Fibroblast of villous mesenchyme (primary cell): ENCODE measurements at regions not wholly inside any gene's neighbourhood (a gene's known extent, or its start where the extent isn't known, plus 50 kb on each side); places are given as distances from the start of the nearest gene placed in this dataset.
"Not testable (repeated sequence)": the region's sequence is repeated elsewhere in the genome, so short reads cannot be mapped to it uniquely, and the experiment has no call there.

Source experiments
- DNase-seq: peaks from one replicate; pipeline ENCODE4 v3.0.0-alpha.2; 2010; ENCODE audit warnings: low read depth
- H3K4me3 ChIP-seq: 2 replicates; pipeline ENCODE4 v1.5.1; 2011; ENCODE audit warnings: low read depth, mild to moderate bottlenecking, low read length
- TF ChIP-seq, protein P1 (sequence below): IDR thresholded peaks from 2 replicates; pipeline ENCODE4 v1.5.1; 2012; ENCODE audit warnings: low read depth, mild to moderate bottlenecking, low read length; ENCODE audit not compliant: insufficient read depth

DNA sequence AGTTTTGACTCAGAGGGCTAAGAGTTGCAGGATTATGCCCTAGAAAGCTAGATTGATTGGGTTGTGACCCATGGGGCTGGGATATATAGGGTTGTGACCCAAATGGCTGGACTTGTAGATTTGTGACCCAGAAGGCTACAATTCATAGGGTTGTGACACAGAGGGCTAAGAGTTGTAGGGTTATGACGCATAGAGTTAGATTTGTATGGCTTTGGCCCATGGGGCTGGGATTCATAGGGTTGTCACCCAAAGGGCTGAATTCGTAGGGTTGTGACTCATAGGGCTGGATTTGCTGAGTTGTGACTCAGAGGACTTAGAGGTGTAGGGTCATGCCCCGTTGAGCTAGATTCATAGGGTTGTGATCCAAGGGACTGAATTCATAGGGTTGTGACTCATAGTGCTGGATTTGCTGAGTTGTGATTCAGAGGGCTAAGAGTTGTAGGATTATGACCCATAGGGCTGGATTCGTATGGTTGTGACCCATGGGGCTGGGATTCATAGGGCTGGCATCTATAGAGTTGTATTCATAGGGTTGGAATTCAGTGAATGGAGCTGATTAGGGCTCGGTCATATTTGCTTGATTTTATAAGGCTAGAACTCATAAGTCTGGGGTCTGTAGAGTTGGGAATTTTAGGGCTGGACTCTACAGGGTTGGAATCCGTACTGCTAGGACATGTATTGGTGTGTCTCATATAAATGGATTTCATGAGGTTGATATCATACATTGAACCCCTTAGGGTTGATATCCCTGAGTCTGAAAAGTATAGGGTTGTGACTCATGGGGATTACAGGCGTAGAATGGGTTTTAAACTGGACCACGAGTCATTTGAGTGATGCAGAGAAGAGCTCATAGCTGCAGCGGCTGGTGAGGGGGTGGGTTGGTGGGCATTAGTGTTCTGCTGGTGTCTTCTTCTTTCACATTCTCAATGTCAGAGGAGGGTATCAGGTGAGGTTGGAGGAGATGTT lies 125.7 kb downstream of the CRLF2 start:
- TF ChIP-seq, protein P1, sequence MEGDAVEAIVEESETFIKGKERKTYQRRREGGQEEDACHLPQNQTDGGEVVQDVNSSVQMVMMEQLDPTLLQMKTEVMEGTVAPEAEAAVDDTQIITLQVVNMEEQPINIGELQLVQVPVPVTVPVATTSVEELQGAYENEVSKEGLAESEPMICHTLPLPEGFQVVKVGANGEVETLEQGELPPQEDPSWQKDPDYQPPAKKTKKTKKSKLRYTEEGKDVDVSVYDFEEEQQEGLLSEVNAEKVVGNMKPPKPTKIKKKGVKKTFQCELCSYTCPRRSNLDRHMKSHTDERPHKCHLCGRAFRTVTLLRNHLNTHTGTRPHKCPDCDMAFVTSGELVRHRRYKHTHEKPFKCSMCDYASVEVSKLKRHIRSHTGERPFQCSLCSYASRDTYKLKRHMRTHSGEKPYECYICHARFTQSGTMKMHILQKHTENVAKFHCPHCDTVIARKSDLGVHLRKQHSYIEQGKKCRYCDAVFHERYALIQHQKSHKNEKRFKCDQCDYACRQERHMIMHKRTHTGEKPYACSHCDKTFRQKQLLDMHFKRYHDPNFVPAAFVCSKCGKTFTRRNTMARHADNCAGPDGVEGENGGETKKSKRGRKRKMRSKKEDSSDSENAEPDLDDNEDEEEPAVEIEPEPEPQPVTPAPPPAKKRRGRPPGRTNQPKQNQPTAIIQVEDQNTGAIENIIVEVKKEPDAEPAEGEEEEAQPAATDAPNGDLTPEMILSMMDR: no peak
- DNase-seq: no peak
- H3K4me3 ChIP-seq: no peak overlapping the region

DNA sequence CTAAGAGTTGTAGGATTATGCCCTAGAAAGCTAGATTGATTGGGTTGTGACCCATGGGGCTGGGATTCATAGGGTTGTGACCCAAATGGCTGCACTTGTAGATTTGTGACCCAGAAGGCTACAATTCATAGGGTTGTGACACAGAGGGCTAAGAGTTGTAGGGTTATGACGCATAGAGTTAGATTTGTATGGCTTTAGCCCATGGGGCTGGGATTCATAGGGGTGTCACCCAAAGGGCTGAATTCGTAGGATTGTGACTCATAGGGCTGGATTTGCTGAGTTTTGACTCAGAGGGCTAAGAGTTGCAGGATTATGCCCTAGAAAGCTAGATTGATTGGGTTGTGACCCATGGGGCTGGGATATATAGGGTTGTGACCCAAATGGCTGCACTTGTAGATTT lies 126.6 kb downstream of the CRLF2 start:
- not testable (repeated sequence) for DNase-seq, H3K4me3 ChIP-seq

DNA sequence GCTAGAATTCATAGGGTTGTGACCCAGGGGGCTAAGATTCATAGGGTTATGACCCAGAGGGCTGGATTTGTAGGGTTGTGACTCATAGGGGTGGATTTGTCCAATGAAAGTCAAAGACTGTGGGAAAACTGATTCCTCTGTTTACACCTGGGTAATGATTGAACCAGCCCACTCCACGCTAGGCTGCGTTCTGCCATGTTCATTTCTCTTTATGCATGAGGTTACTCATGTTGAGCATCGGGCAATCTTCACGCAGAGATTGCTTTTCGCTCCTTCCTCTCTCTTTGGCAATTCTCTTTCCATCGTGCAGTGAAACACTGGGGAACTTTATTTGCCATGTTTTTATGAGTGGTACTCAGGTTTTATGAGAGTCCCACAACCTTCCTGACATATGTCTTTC lies 127.8 kb downstream of the CRLF2 start:
- no peak overlapping the region for H3K4me3 ChIP-seq
- TF ChIP-seq, protein P1: no peak
- DNase-seq: no peak

DNA sequence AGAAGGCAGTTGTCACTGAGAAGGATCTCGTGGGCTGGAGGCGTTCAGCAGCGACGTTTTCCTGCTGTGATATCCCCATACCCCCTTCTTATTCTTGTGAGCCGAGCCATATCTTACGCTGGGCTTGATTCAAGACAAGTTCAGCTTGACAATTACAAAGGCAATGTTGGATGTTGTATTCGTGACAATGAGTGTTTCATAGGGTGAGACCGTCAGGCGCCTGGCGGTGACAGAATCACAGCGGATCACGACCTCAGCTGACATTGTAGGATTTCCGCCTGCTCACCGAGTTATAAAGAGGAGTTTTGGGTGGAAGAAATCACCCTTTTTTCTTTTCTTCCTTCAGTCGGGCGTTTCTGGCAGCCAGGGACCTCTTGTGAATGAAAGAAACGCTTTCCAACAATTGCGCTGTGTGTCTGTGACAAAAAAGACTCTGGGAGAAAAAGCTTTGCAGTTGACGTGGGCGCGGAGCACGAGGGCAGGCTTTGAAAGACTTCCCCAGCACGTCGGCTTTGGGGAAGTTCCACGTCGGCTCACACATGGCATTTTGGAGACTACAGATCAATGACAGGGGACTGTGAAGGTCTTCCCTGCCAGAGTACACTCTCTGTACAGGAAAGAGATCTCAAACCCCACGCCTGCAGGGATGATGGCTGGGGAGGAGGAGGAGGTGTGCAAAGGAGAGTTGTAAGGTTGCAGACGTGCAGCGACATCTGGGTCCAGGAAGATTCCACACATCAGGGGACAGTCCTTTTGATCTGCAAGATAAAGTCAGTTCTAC lies 135.4 kb downstream of the CRLF2 start:
- TF ChIP-seq, protein P1: no peak
- no peak overlapping the region for H3K4me3 ChIP-seq
- no peak for DNase-seq

DNA sequence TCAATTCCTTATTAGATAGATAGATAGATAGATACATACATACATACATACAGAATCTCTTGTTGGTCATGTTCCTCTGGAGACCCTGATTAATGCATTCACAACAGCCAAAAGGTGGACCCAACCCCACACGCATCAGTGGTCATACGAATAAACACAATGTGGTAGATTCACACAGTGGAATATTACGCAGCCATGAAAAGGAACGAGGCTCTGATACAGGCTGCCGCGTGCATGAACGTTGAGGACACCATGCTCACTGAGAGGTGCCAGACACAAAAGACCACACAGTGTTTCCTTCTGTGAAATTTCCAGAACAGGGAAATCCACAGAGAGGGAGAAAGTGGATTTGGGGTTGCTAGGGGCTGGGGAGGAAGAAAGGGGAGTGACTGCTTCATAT lies 136.7 kb downstream of the CRLF2 start:
- no peak for DNase-seq
- H3K4me3 ChIP-seq: no peak overlapping the region
- TF ChIP-seq, protein P1: no peak

DNA sequence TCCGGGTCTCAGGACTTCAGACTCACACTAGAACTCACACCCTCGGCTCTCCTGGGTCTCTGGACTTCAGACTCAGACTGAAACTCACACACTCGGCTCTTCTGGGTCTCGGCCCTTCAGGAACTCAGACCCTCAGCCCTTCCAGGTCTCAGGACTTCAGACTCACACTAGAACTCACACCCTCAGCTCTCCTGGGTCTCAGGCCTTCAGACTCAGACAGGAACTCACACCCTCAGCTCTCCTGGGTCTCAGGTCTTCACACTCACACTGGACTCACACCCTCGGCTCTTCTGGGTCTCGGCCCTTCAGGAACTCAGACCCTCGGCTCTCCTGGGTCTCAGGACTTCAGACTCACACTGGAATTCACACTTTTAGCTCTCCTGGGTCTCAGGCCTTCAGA lies 137.3 kb downstream of the CRLF2 start:
- H3K4me3 ChIP-seq: no peak overlapping the region
- TF ChIP-seq, protein P1: no peak
- no peak for DNase-seq

DNA sequence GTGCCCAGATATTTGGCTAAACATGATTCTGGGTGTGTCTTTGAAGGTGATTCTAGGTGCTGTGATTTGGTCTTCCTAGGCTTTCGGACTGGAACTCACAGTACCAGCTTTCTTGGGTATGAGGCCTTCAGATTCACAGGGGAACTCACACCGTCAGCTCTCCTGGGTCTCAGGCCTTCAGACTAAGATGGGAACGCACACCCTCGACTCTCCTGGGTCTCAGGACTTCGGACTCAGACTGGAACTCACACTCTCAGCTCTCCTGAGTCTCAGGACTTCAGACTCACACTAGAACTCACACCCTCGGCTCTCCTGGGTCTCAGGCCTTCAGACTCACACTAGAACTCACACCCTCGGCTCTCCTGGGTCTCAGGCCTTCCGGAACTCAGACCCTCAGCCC lies 137.7 kb downstream of the CRLF2 start:
- TF ChIP-seq, protein P1: no peak
- no peak for DNase-seq

More for the DNA sequence above, 137.7 kb downstream of the CRLF2 start:
- no peak overlapping the region for H3K4me3 ChIP-seq
